Activated naive CD8-positive, alpha-beta T cell treated with anti-CD3 and anti-CD28 coated beads, Interleukin-2, amount 10 ng/mL, durations not matched to agents 7 days and 5 days (primary cell): ENCODE measurements at regions not wholly inside any gene's neighbourhood (a gene's known extent, or its start where the extent isn't known, plus 50 kb on each side); places are given as distances from the start of the nearest gene placed in this dataset.

Source experiments
- ATAC-seq: fragments of 150-1000 bp; cut with Tn5 transposase; one replicate; pipeline ENCODE4 v1.10.0; 2021; ENCODE audit warnings: low read depth, moderate library complexity
- POLR2A ChIA-PET: fragments of 350-600 bp; sonication (Branson Sonifier 250); formaldehyde crosslinking; loops from one replicate; lab custom pipeline; 2021; ENCODE audit warnings: antibody characterized with exemption; lab: Charles Lee
- DNase-seq: peaks from one replicate; pipeline ENCODE4 v3.0.0; 2021
- H3K27ac Mint-ChIP-seq: one replicate; pipeline ENCODE4 v1.8.0; 2022; ENCODE audit warnings: mild to moderate bottlenecking, mixed read lengths
- H3K27me3 Mint-ChIP-seq: one replicate; pipeline ENCODE4 v1.8.0; 2022; ENCODE audit warnings: mild to moderate bottlenecking, moderate library complexity, mixed read lengths
- H3K36me3 Mint-ChIP-seq: one replicate; pipeline ENCODE4 v1.8.0; 2021; ENCODE audit warnings: mild to moderate bottlenecking, mixed read lengths
- H3K4me1 Mint-ChIP-seq: one replicate; pipeline ENCODE4 v1.8.0; 2021; ENCODE audit warnings: mixed read lengths
- H3K4me3 Mint-ChIP-seq: one replicate; pipeline ENCODE4 v1.8.0; 2022; ENCODE audit warnings: mild to moderate bottlenecking, moderate library complexity, mixed read lengths
- H3K9me3 Mint-ChIP-seq: one replicate; pipeline ENCODE4 v1.8.0; 2021; ENCODE audit warnings: mixed read lengths

DNA sequence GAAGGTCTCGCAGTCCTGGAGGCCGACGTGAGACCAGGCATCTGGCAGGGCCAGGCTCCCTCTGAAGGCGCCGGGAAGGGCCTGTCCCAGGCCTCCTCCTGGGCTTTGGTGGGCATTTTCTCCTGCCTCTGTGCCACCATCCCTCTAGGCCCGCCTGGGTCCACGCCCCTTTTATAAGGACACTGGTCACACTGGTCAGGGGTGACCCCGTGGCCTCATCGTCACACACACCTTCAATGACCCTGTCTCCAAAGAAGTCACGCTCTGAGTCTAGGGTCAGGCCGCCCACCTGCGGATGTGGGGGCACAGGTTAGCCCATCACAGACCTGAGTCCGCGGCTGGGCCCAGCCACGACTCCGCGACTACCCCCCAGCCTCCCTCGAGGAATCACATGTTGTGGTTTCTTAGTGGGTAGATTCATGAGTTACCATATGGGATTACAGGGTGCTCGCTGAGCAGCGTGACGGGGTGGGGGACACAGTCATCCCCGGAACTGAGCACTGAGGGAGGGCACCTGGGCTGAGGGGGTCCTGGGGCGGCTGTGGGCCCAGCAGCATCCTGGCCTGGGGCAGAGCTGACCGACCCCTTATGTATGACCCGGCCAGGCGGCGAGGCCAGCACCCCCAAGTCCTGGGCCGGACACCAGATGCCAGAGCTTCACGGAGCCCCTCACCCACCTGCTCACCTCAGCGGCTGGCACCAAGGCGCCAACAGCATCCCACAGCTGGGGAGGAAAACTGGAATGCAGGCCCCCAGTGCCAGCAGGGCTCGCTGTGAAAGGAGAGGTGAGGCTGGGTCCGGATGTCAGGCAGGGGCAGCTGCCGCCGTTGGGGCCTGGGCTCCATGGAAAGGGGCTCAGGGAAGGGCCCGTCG lies 115.9 kb downstream of the DLL1 start:
- Mint-ChIP-seq H3K4me1 (peaks cover 2% of the 10 kb centered on the region), H3K27ac (no peak overlapping the region), H3K4me3 (no peak overlapping the region), H3K27me3 (peaks cover 4% of the 10 kb centered on the region), H3K9me3 (peaks cover 13% of the 10 kb centered on the region), H3K36me3 (peaks cover 4% of the 10 kb centered on the region)
- POLR2A ChIA-PET: no interaction called here
- peak; percentile 25 for DNase-seq
- ATAC-seq: no peak

DNA sequence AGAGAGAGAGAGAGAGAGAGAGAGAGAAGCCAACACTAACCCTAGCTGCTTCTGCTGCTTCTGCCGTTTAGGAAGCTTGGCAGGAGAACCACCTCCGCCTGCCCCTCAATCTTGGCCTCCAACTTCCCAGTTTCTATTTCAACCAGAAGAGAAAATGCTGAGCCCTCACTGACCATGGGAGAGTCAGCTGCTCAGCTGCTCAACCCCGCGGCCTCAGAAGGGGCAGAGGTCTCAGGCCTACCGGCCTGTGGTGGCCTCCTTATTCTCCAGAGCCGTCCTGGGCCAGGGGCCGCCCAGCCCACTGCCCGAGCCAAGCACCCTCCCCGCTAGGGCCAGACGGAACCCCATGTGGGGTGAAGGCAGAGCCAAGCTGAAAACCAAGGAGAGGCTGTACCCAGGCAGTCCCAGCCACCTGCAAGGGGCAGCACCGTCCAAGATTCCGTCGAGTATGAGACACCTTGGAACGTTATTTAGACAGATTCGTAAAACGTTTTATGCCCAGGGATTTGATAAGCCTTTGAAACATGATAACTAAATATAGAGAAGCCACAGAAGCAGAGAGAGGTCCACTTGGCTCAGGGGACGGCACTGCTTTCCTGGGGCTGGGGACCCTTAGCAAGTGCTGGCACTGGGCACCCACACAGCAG lies 116.6 kb downstream of the DLL1 start:
- peaks cover 2% of the 10 kb centered on the region for H3K4me1 Mint-ChIP-seq
- peaks cover 4% of the 10 kb centered on the region for H3K36me3 Mint-ChIP-seq
- DNase-seq: no peak
- H3K9me3 Mint-ChIP-seq: peaks cover 13% of the 10 kb centered on the region
- POLR2A ChIA-PET: no interaction called here
- no peak for ATAC-seq
- H3K27ac Mint-ChIP-seq: no peak overlapping the region
- H3K27me3 Mint-ChIP-seq: peaks cover 4% of the 10 kb centered on the region
- no peak overlapping the region for H3K4me3 Mint-ChIP-seq

DNA sequence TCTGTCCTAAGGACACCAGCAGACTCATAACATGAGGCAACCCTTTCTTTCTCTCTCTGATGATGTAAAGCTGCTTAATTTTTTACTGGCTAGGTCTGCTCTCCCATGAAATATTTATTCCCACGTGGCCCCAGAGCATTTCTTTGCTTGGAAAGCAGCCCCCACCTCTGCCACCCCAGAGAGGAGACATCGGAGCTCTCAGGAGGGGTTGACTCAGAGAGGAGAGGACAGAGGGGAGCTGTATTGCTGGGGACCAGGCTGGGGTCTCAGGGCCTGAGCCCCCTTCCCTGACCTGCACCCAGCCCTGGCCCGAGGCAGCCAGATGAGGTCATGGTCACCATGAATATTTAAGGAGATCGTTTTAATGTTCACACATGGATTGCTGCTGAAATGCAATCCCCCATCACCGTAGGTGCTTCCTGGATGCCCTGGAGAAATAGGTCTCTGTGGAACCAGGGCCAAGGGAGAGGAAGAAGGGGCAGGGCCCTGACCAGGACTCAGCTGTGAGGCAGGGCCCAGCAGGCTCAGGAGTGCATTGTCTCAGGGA lies 117.5 kb downstream of the DLL1 start:
- Mint-ChIP-seq H3K27ac (no peak overlapping the region), H3K27me3 (peaks cover 4% of the 10 kb centered on the region), H3K9me3 (peaks cover 13% of the 10 kb centered on the region), H3K4me1 (peaks cover 2% of the 10 kb centered on the region), H3K36me3 (peaks cover 10% of the 10 kb centered on the region), H3K4me3 (no peak overlapping the region)
- POLR2A ChIA-PET: no interaction called here
- DNase-seq (no peak), ATAC-seq (no peak)

DNA sequence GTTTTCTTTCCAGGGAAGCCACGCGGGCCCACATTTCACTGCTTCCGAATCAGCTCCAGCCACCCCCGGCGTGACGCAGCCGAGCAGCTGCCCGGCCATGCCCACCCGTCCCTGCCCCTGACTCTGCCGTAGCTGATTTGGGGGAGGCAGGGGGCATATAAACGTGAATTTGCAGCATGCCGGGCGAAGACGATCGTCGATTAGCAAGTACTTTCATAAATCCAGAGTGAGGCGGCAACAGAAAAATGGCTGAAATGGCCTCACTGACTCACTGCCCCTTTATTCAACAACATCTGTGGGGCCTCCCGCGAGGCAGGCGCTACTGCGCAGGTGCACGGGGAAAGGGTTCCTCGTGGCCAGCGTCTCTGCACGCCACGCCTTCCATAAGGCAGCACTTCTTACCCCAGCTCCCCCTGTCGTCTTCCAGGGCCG lies 118.0 kb downstream of the DLL1 start:
- Mint-ChIP-seq H3K4me3 (no peak overlapping the region), H3K4me1 (peaks cover 2% of the 10 kb centered on the region), H3K27me3 (peaks cover 7% of the 10 kb centered on the region), H3K9me3 (peaks cover 17% of the 10 kb centered on the region), H3K27ac (no peak overlapping the region), H3K36me3 (peaks cover 13% of the 10 kb centered on the region)
- ATAC-seq: no peak
- no peak for DNase-seq
- POLR2A ChIA-PET: no interaction called here

DNA sequence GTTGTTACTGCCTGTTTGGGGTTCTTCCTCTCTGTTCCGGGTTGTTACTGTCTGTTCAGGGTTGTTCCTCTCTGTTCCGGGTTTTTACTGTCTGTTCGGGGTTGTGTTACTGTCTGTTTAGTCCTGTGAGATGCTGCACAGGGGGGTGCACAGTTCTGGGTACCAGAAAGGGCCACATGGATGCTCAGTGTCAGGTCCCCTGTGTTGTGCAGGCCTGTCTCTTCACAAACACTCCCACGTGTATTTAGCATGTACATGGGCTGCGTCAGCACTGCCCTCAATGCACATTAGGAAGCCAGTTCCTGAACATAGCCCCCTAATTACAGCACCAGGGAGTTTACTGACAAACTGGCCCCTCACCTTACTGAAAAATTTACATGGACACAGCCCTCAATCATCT lies 118.5 kb downstream of the DLL1 start:
- Mint-ChIP-seq H3K4me1 (peaks cover 2% of the 10 kb centered on the region), H3K27ac (no peak overlapping the region), H3K9me3 (peaks cover 17% of the 10 kb centered on the region), H3K27me3 (peaks cover 7% of the 10 kb centered on the region), H3K4me3 (no peak overlapping the region), H3K36me3 (peaks cover 13% of the 10 kb centered on the region)
- DNase-seq (no peak), ATAC-seq (no peak)
- POLR2A ChIA-PET: no interaction called here

DNA sequence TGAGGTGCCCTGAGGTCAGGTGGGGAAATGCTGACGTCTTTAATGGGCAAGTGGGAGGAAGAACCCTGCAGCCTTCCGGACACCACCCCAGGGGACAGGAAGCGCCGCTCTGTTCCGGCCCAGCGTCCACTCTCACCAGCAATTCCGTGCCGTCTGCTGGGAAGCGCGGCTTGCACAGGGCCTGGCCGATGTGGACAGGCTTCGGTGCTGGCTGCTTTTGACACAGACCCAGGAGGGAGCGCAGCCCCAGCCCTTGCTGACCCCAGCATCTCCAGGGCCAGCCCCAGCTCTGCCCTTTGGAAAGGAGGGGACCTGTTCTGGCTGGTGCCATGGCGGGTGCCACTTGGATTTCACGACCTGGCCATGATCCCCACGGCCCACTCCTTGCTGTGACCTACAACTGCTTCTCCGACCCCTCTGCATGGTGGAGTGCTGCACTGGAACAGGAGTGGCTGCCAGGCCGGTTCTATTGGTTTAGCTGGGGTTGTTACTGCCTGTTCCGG lies 123.2 kb downstream of the DLL1 start:
- no peak for DNase-seq
- POLR2A ChIA-PET: no interaction called here
- Mint-ChIP-seq H3K9me3 (peaks cover 16% of the 10 kb centered on the region), H3K4me3 (no peak overlapping the region), H3K4me1 (no peaks in the 10 kb centered on the region), H3K36me3 (peaks cover 12% of the 10 kb centered on the region), H3K27me3 (peaks cover 7% of the 10 kb centered on the region), H3K27ac (no peak overlapping the region)
- ATAC-seq: no peak

DNA sequence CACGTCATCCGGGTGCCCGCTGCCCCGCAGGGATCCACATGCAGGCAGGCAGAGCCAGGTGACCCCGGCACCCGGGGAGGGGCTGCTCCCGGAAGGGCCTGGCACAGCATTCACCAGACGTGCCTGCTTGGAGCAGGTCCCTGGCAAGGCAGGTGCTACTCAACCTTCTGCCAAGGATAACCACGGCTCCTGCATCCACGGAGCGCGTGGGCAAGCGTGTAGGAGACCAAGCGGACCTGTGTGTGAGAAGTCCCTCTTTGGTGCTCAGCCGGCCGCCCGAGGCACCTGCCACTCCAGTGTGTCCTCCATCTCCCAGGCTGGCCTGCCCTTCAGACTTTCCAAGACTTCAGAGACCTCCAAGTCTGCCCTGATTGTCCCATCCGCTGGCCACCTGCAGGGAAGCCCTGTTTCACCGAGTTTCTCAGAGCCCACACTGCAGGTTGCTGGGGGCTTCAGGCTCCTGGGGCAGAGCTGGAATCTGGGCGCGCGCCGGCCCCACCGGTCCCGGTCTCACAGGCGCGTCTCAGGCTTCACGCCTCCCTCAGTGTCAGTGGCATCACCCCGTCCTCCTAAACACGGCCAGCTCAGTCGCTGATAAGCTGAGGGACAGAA lies 124.3 kb downstream of the DLL1 start:
- Mint-ChIP-seq H3K27me3 (peaks cover 2% of the 10 kb centered on the region), H3K36me3 (peaks cover 11% of the 10 kb centered on the region)

DNA sequence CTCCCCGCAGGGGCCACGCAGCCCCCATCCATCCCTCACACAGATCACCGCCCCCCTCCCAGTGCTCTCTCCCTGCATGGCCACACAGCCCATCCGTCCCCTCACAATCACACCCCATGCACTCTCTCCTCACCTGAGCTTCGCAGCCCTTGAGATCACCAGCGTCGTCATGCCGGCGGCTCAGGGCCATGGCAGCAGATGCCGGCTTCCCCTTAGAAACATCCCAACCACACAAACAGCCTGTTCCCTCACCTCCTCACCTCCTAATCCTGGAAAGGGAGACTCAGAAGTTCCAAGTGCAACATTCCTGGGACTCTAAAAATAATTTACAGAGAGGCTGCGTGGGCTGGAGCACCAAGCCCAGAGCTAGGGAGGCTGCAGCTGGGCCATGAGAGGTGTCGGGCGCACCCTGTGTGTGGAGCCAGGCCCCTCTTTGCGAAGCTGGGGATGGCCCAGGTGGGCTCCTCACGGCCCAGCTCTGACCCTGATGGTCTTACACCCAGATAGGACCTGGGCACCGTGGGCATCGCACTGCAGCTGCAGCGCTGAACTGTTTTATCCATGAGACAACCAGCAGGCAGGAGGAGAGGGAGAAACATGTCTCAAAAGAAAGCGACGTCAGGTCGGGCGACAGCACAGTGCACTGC lies 125.3 kb downstream of the DLL1 start:
- H3K27ac Mint-ChIP-seq: peak overlapping the region; percentile 41
- H3K27me3 Mint-ChIP-seq: peaks cover 2% of the 10 kb centered on the region
- H3K4me1 Mint-ChIP-seq: no peaks in the 10 kb centered on the region
- POLR2A ChIA-PET: no interaction called here
- no peak overlapping the region for H3K4me3 Mint-ChIP-seq
- ATAC-seq (no peak), DNase-seq (no peak)
- H3K9me3 Mint-ChIP-seq: peaks cover 6% of the 10 kb centered on the region
- peaks cover 9% of the 10 kb centered on the region for H3K36me3 Mint-ChIP-seq

More for the DNA sequence above, 124.3 kb downstream of the DLL1 start:
- no peak overlapping the region for H3K27ac Mint-ChIP-seq
- H3K4me1 Mint-ChIP-seq: no peaks in the 10 kb centered on the region
- POLR2A ChIA-PET: no interaction called here
- no peak overlapping the region for H3K4me3 Mint-ChIP-seq
- ATAC-seq (no peak), DNase-seq (peak; percentile 24)
- peaks cover 13% of the 10 kb centered on the region for H3K9me3 Mint-ChIP-seq

DNA sequence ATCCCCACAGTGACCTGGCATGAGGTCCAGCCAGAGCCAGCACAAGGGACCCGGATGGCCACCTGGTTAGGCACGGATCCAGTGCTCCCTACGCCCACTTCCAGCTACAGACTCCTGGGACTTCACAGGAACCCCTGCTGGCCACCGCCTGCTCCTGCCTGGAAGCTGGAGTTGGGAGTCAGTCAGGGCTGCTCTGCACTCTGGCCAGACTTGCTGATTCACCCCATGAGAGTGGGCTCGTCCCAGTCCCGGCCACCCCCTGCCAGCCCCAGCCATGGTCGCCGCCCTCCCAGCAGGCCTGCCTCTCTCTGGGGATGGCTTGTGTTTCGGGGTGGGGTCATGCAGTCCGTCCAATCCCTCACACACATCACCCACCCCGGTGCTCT lies 125.8 kb downstream of the DLL1 start:
- no peak overlapping the region for H3K4me3 Mint-ChIP-seq
- H3K27ac Mint-ChIP-seq: no peak overlapping the region
- H3K9me3 Mint-ChIP-seq: peaks cover 5% of the 10 kb centered on the region
- peaks cover 2% of the 10 kb centered on the region for H3K27me3 Mint-ChIP-seq
- peaks cover 9% of the 10 kb centered on the region for H3K36me3 Mint-ChIP-seq
- POLR2A ChIA-PET: no interaction called here
- DNase-seq (no peak), ATAC-seq (no peak)
- no peaks in the 10 kb centered on the region for H3K4me1 Mint-ChIP-seq

DNA sequence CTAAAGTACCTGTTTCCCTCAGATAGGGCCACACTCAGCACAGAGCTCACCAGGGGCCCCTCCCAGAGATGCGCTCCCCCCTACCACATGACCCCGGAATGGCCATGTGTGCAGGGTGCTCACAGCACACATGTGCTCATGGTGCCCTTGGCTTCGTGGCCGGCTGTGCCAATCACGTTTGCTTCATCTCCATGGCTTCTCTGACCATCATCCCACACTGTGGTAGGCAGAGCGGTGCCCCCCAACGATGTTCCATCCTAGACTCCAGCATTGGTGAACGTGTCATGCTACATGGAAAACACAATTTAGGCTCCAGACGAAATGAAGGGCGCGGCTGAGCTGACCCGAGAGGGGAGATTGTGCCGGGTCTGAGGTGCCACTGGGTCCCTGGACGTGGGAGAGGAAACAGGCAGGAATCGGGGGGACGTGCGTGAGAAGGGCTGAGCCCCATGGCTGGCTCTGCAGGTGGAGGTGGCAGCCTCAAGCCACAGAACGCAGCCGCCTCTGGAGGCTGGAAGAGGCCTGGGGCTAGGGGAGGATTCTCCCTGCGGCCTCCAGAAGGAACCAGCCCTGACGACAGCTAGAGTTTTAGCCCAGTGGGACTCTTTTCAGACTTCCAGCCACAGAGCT lies 126.5 kb downstream of the DLL1 start:
- H3K4me3 Mint-ChIP-seq: no peak overlapping the region
- no peak for DNase-seq
- H3K9me3 Mint-ChIP-seq: peaks cover 5% of the 10 kb centered on the region
- peaks cover 9% of the 10 kb centered on the region for H3K36me3 Mint-ChIP-seq
- no peak overlapping the region for H3K27ac Mint-ChIP-seq
- no peak for ATAC-seq
- no peaks in the 10 kb centered on the region for H3K4me1 Mint-ChIP-seq
- POLR2A ChIA-PET: no interaction called here
- H3K27me3 Mint-ChIP-seq: peaks cover 2% of the 10 kb centered on the region

DNA sequence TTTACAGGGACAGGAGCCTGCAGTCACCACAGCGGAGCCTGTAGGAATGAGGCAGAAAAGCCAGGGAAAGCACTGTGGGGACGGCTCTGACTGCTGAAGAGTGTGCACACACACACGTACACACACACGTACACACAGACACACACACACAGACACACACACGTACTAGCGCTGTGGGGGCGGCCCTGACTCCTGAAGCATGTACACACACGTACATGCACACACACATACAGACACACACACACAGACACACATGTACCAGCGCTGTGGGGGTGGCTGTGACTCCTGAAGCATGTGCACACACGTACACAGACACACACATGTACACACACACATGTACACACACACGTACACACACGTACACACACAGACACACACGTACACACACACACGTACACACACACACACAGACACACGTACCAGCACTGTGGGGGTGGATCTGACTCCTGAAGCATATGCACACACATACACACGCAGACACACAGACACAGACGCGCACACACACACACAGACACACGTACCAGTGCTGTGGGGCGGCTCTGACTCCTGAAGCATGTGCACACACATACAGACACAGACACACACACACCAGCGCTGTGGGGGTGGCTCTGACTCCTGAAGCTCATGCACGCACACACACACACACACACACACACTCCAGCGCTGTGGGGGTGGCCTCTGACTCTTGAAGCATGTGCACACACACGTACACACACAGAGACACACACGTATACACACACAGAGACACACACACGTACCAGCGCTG lies 127.3 kb downstream of the DLL1 start:
- Mint-ChIP-seq H3K27me3 (peaks cover 2% of the 10 kb centered on the region), H3K9me3 (peaks cover 5% of the 10 kb centered on the region), H3K27ac (no peak overlapping the region), H3K4me1 (no peaks in the 10 kb centered on the region), H3K36me3 (peaks cover 3% of the 10 kb centered on the region), H3K4me3 (no peak overlapping the region)
- POLR2A ChIA-PET: no interaction called here
- DNase-seq: no peak
- ATAC-seq: no peak

DNA sequence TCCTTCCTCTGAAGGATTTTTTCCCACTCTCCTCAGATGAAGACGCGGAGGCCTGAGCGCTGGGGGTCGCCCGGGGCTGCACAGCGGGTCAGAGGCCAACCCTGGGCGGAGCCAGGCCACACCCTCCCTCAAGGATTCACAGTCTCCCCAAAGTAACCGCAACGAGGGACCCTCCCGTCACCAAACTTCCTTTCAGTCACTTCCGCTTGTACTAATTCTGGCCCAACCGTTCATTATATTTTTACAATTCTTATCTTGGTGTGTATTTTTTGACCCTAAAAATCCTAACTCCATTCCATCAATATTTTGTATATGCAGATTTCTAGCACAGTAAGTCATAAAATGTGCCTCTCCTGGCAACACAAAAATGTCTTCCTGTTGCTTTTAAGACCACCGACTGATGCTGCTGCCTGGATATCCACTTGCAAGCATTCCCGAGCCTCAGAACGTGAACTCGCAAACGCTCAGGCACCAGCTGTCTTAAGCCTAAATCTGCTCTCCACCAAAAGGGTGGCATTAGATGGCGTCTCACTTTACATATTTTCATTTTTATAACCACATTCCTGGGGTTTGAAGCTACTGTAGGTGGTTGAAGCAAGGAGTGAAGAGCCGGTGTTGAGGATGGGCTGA lies 128.0 kb downstream of the DLL1 start:
- no peak for ATAC-seq
- H3K4me3 Mint-ChIP-seq: peak overlapping the region; percentile 56
- H3K27me3 Mint-ChIP-seq: no peaks in the 10 kb centered on the region
- no peaks in the 10 kb centered on the region for H3K4me1 Mint-ChIP-seq
- peak overlapping the region; percentile 34 for H3K27ac Mint-ChIP-seq
- no peaks in the 10 kb centered on the region for H3K36me3 Mint-ChIP-seq
- POLR2A ChIA-PET: no interaction called here
- H3K9me3 Mint-ChIP-seq: no peaks in the 10 kb centered on the region
- DNase-seq: no peak
